Muscle layer of colon (tissue), 2 donors: ENCODE measurements at regions not wholly inside any gene's neighbourhood (a gene's known extent, or its start where the extent isn't known, plus 50 kb on each side); places are given as distances from the start of the nearest gene placed in this dataset.

ENCODE experiments used
- H3K27ac ChIP-seq: one replicate; pipeline ENCODE4 v1.7.0; 2013; ENCODE audit warnings: low read depth, mild to moderate bottlenecking, low read length, moderate library complexity
- H3K27me3 ChIP-seq, 2 donors: one replicate each; pipeline ENCODE4 v1.7.0; 2013; ENCODE audit warnings: low read length in 2 of 2, mild to moderate bottlenecking in 2 of 2; ENCODE audit not compliant: insufficient read depth in 2 of 2, control insufficient read depth in 1 of 2
- H3K36me3 ChIP-seq: one replicate; pipeline ENCODE4 v1.7.0; 2013; ENCODE audit warnings: mild to moderate bottlenecking, low read length; ENCODE audit not compliant: insufficient read depth
- H3K4me1 ChIP-seq: one replicate; pipeline ENCODE4 v1.7.0; 2013; ENCODE audit warnings: mild to moderate bottlenecking, low read length; ENCODE audit not compliant: insufficient read depth
- H3K4me3 ChIP-seq, 2 donors: one replicate each; pipeline ENCODE4 v1.7.0; 2013; ENCODE audit warnings: low read length in 2 of 2, low read depth in 1 of 2, mild to moderate bottlenecking in 1 of 2, moderate library complexity in 1 of 2
- H3K9ac ChIP-seq: one replicate; pipeline ENCODE4 v1.7.0; 2013; ENCODE audit warnings: low read length
- H3K9me3 ChIP-seq: one replicate; pipeline ENCODE4 v1.7.0; 2013; ENCODE audit warnings: mild to moderate bottlenecking, low read length
- donor health status: abdominal sarcoma.
- donor health status: Adenocarcinoma of cecum.

DNA sequence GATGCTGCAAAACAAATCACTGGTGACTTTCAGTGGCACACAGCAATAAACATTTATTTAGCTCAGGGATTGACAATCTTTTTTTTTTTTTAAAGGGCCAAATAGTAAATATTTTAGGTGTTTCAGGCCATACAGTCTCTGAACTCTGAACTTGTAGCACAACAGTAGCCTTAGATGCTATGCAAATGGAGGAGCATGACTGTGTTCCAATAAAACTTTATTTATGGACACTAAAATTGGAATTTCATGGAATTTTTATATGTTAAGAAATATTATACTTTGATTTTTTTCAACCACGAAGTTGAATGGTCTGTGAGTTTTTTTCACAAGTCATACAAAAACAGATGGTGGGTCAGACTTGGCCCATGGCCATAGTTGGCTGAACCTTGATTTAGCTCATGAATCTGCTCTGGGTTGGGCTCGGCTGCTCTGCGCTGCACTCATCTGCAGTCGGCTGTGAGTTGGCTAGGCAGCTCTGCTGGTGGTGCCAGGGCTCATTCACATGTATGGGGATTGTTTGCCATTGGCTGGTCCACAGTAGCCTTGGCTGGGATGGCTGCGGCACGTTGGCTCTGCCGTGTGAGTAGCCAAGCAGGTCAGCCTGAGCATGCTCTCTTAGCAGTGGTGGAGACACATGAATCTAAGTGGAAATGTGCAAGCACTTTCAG is 231.7 kb upstream of the PGRMC2 start:
- H3K9ac ChIP-seq: no peak overlapping the region
- H3K36me3 ChIP-seq: no peaks in the 10 kb centered on the region
- no peak overlapping the region for H3K4me3 ChIP-seq
- no peaks in the 10 kb centered on the region for H3K4me1 ChIP-seq
- H3K27me3 ChIP-seq: no peaks in the 10 kb centered on the region
- H3K9me3 ChIP-seq: no peaks in the 10 kb centered on the region
- H3K27ac ChIP-seq: no peak overlapping the region

- no peak overlapping the region for H3K4me3 ChIP-seq
- no peaks in the 10 kb centered on the region for H3K27me3 ChIP-seq
- no peak overlapping the region for H3K27ac ChIP-seq
- H3K4me1 ChIP-seq: no peaks in the 10 kb centered on the region
- no peaks in the 10 kb centered on the region for H3K36me3 ChIP-seq
- H3K9ac ChIP-seq: no peak overlapping the region
- H3K9me3 ChIP-seq: no peaks in the 10 kb centered on the region
Observed at GRCh38 chr4:128517739-128518510, 230.3 kb upstream of the PGRMC2 start.

GRCh38 chr4:128517096-128517738 is 229.6 kb upstream of the PGRMC2 start:
- H3K9me3 ChIP-seq: no peaks in the 10 kb centered on the region
- no peak overlapping the region for H3K9ac ChIP-seq
- no peak overlapping the region for H3K4me3 ChIP-seq
- H3K27ac ChIP-seq: no peak overlapping the region
- no peaks in the 10 kb centered on the region for H3K27me3 ChIP-seq
- no peaks in the 10 kb centered on the region for H3K36me3 ChIP-seq
- H3K4me1 ChIP-seq: no peaks in the 10 kb centered on the region

DNA sequence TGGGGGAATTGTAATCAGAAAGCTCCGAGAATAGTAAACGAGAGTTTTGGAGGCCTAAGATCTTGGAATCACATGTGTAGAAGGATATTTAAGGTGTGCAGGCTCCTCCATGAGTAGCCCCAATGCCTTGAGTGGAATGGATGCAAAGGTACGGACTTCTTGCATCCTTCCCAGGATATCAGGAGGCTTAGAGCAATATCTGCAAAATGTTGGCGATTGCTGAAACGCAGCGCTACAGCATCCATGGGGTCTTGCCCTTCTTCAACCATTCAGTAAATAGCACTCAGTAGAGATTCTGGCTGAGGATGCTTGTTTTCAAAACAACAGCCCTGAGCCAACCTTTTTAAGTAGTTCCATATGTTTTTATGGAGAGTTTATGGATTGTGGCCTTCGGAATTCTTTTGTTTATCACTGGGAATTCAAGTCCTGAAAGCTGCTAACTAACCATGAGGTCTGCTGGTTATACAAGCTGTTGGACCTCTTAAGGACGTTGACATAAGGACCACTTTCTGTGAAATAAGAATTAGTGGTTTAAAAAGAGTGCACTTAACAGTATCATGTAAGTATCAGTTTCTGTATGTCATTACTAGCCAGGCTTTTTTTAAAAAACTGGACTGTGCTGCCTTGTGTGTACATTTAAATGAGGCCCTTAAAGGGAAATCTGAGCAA is 228.8 kb upstream of the PGRMC2 start:
- no peak overlapping the region for H3K4me3 ChIP-seq
- H3K4me1 ChIP-seq: no peaks in the 10 kb centered on the region
- no peaks in the 10 kb centered on the region for H3K9me3 ChIP-seq
- no peaks in the 10 kb centered on the region for H3K27me3 ChIP-seq
- H3K36me3 ChIP-seq: no peaks in the 10 kb centered on the region
- no peak overlapping the region for H3K9ac ChIP-seq
- no peak overlapping the region for H3K27ac ChIP-seq

- Histone ChIP-seq H3K36me3 (no peaks in the 10 kb centered on the region), H3K4me1 (no peaks in the 10 kb centered on the region), H3K27me3 (no peaks in the 10 kb centered on the region), H3K4me3 (peak overlapping the region in 1 of 2 donors; percentile 18), H3K27ac (no peak overlapping the region), H3K9me3 (no peaks in the 10 kb centered on the region), H3K9ac (no peak overlapping the region)
Observed at GRCh38 chr4:128513664-128514484, 226.3 kb upstream of the PGRMC2 start.

DNA sequence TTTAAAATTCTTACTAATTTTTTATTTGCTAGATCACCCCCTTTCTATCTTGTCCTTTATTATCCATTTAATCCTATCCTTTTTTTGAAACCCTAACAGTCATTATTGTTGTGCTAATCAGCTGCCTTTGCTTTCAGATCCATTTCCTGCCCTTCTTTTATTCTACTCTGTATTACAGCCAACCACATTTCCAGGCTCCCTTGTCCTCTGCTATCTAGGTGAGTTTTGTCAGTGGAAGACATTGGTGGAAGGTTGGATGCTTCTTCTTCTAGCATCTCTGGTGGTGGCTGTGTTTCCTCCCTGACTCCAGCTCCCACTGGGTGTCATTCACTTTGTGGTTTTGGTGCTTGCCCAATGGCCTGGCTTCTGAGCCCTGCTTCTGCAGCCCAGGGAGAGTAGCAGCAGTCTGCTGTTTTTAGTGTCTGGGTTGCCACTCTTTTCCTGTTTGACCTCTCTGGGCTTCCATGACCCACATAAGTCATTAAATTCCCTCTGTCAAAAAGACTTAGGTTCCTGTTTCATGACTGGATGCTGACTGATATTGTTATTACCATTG is 225.2 kb upstream of the PGRMC2 start:
- H3K36me3 ChIP-seq: no peaks in the 10 kb centered on the region
- no peak overlapping the region for H3K9ac ChIP-seq
- no peaks in the 10 kb centered on the region for H3K9me3 ChIP-seq
- H3K27ac ChIP-seq: no peak overlapping the region
- no peaks in the 10 kb centered on the region for H3K27me3 ChIP-seq
- H3K4me3 ChIP-seq: no peak overlapping the region
- no peaks in the 10 kb centered on the region for H3K4me1 ChIP-seq

GRCh38 chr4:128512161-128512560 is 224.5 kb upstream of the PGRMC2 start:
- Histone ChIP-seq H3K27me3 (no peaks in the 10 kb centered on the region), H3K4me3 (no peak overlapping the region), H3K9me3 (no peaks in the 10 kb centered on the region), H3K36me3 (no peaks in the 10 kb centered on the region), H3K27ac (no peak overlapping the region), H3K9ac (no peak overlapping the region), H3K4me1 (no peaks in the 10 kb centered on the region)

DNA sequence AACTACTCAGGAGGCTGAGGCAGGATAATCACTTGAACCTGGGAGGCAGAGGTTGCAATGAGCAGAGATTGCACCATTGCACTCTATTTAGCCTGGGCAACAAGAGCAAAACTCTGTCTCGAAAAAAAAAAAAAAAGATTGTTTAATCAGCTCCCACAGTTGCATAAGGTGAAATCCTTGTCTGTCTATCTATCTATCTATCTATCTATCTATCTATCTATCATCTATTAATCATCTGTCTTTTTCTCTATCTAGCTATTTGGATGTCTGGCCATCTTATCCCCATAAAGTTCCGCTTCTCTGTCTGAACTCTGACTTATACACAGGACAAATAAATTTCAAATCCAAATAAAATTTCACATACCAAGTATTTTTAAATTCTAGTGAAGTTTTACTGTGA is 223.2 kb upstream of the PGRMC2 start:
- H3K4me3 ChIP-seq: no peak overlapping the region
- no peaks in the 10 kb centered on the region for H3K36me3 ChIP-seq
- H3K4me1 ChIP-seq: no peaks in the 10 kb centered on the region
- H3K9me3 ChIP-seq: no peaks in the 10 kb centered on the region
- H3K27ac ChIP-seq: no peak overlapping the region
- no peaks in the 10 kb centered on the region for H3K27me3 ChIP-seq
- no peak overlapping the region for H3K9ac ChIP-seq

DNA sequence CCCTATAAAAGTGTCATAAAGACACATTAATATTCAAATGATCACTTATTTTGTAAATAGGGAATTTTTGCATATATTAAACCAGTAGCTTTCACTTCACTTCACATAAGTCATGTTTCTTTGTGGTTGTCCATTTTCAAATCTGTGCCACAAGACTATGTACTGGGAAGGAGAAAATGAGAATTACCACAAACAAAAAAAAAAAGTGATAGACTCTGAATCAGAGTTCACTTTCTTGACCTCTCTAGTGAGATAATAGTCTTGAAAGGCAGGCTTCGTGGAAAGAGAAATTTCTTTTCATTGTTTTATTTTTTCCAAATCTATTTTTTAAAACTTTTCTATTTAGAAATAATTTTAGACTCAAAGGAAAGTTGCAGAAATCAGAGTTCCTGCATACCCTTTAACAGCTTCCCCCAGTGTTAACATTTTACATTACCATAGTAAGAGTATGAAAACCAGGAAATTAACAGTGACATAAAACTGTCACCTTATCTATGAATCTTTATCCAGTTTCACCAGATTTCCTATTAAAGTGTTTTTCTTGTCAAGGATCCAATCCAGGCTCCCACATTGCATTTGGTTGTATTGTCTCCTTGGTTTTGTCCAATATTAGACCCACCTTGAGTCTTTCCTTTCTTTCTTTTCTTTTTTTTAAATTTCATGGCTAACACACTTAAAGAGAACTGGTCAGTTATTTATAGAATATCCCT is 215.4 kb upstream of the PGRMC2 start:
- Histone ChIP-seq H3K9me3 (no peaks in the 10 kb centered on the region), H3K4me3 (no peak overlapping the region), H3K4me1 (no peaks in the 10 kb centered on the region), H3K27ac (no peak overlapping the region), H3K9ac (no peak overlapping the region), H3K27me3 (no peaks in the 10 kb centered on the region), H3K36me3 (no peaks in the 10 kb centered on the region)

GRCh38 chr4:128501239-128501638 is 213.6 kb upstream of the PGRMC2 start:
- Histone ChIP-seq H3K9ac (no peak overlapping the region), H3K27ac (no peak overlapping the region), H3K4me1 (no peaks in the 10 kb centered on the region), H3K4me3 (no peak overlapping the region), H3K9me3 (no peaks in the 10 kb centered on the region), H3K27me3 (no peaks in the 10 kb centered on the region), H3K36me3 (no peaks in the 10 kb centered on the region)
